ENCODE measurements at regions not wholly inside any gene's neighbourhood (a gene's known extent, or its start where the extent isn't known, plus 50 kb on each side); places are given as distances from the start of the nearest gene placed in this dataset.

DNA sequence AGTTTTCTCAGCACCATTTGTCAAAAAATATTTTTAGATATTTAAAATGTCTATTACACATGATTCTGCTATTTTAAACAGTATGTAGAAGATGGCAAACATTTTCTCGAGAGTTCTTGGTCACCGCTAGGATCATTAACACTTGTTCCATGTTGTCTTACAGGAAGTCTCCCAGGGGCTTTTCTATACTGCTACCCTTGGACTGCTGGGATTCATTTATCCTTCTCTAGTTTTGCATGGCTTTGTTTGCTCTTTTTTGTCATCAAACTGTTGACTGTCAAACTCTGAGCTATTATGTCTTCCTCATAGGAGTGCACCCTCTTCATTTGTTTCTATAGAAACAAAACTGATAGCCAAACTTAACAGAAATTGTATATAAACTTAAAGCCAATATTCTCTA lies 184.9 kb downstream of the CDCA7 start:
- TF ChIP-seq, protein P1, sequence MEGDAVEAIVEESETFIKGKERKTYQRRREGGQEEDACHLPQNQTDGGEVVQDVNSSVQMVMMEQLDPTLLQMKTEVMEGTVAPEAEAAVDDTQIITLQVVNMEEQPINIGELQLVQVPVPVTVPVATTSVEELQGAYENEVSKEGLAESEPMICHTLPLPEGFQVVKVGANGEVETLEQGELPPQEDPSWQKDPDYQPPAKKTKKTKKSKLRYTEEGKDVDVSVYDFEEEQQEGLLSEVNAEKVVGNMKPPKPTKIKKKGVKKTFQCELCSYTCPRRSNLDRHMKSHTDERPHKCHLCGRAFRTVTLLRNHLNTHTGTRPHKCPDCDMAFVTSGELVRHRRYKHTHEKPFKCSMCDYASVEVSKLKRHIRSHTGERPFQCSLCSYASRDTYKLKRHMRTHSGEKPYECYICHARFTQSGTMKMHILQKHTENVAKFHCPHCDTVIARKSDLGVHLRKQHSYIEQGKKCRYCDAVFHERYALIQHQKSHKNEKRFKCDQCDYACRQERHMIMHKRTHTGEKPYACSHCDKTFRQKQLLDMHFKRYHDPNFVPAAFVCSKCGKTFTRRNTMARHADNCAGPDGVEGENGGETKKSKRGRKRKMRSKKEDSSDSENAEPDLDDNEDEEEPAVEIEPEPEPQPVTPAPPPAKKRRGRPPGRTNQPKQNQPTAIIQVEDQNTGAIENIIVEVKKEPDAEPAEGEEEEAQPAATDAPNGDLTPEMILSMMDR (IDR thresholded peaks at IDR 0.05; ENCODE audit: insufficient read depth, low read length, poor library complexity, severe bottlenecking): no peak
- DNase-seq (ENCODE audit: extremely low read depth, insufficient read length): no peak
- H3K27me3 ChIP-seq (replicated peaks; ENCODE audit: control insufficient read depth, insufficient read depth, low read length): peaks cover 1% of the 10 kb centered on the region; the same call in 1 of the 2 replicates
- no peak overlapping the region for H3K4me3 ChIP-seq (replicated peaks; ENCODE audit: low read depth, low read length)
- H3K36me3 ChIP-seq (ENCODE audit: control insufficient read depth, insufficient read depth, low read length): no peaks in the 10 kb centered on the region

DNA sequence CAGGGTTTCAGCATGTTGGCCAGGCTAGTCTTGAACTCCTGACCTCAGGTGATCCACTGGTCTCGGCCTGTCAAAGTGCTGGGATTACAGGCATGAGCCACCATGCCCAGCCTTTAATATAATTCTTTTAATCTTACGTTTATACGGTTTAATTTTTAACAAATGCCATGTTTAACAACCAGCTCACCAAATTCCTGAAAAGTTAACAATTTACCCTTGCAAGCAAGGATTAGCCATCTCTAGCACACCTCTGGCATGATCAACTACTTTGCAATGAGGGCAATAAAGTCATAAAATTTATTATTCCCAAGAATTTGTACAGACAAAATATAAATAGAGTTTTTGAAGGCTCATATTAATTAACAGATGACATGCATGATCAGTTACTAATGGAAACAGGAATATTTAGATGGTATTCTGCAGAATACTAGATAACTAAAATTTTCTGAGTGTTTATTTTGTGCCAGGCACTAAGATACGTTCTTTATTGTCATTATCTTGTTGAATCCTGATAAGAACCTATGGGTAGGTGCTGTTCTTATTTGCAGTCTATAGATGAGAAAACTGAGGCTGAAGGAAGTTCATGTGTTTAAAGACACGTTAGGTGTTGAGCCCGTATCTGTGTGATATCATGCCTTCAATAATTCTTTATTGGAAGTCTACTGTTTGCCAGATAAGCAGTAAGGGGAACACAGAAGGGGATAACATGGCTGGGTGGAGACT lies 190.1 kb downstream of the CDCA7 start:
- no peak overlapping the region for H3K4me3 ChIP-seq (replicated peaks; ENCODE audit: low read depth, low read length)
- TF ChIP-seq, protein P1 (IDR thresholded peaks at IDR 0.05; ENCODE audit: insufficient read depth, low read length, poor library complexity, severe bottlenecking): no peak

DNA sequence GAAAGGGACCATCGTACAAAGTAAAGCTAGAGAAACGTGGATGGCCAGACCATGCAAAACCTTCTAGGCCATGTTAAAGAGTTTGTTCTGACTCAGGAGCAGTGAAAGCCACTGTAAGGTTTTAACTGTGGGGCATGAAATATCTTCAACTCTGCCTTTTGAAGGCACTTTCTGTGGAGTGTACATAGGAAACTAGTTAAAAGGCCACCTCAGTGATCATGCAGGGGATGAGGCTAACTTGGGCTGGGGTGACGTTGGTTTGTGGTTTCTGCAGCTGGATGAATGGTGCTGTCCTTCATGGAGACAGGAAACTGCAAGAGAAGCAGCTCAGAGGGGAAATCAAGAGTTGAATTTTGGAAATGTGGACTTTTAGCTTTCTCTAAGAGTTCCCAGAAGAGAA lies 190.7 kb downstream of the CDCA7 start:
- Histone ChIP-seq H3K27me3 (replicated peaks; ENCODE audit: control insufficient read depth, insufficient read depth, low read length) (no peaks in the 10 kb centered on the region), H3K36me3 (ENCODE audit: control insufficient read depth, insufficient read depth, low read length) (no peaks in the 10 kb centered on the region), H3K4me3 (replicated peaks; ENCODE audit: low read depth, low read length) (no peak overlapping the region)
- TF ChIP-seq, protein P1 (IDR thresholded peaks at IDR 0.05; ENCODE audit: insufficient read depth, low read length, poor library complexity, severe bottlenecking): no peak
- no peak for DNase-seq (ENCODE audit: extremely low read depth, insufficient read length)

More for the DNA sequence above, 190.1 kb downstream of the CDCA7 start:
- no peaks in the 10 kb centered on the region for H3K36me3 ChIP-seq (ENCODE audit: control insufficient read depth, insufficient read depth, low read length)
- H3K27me3 ChIP-seq (replicated peaks; ENCODE audit: control insufficient read depth, insufficient read depth, low read length): no peaks in the 10 kb centered on the region
- DNase-seq (ENCODE audit: extremely low read depth, insufficient read length): no peak

DNA sequence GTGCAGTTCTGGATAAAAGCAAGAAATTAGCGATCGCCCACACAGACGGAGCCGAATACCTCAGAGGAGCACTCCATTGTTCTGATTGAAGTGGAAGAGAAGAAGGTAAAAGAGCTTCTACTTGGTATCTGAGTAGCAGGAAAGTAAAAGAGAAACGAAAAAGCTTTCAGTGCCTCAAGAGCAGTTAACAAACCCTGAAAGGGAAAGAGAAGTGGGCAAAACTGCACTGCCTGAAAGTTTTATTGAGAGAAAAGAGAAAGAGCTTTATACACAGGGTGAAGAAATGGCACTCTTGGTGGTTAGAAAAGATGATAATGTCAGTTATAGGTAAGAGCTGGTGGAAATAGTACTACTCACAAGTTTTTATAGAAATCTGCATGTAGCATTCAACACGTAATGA lies 192.8 kb downstream of the CDCA7 start:
- no peak for DNase-seq (ENCODE audit: extremely low read depth, insufficient read length)
- Histone ChIP-seq H3K27me3 (replicated peaks; ENCODE audit: control insufficient read depth, insufficient read depth, low read length) (no peaks in the 10 kb centered on the region), H3K36me3 (ENCODE audit: control insufficient read depth, insufficient read depth, low read length) (no peaks in the 10 kb centered on the region), H3K4me3 (replicated peaks; ENCODE audit: low read depth, low read length) (no peak overlapping the region)
- TF ChIP-seq, protein P1 (IDR thresholded peaks at IDR 0.05; ENCODE audit: insufficient read depth, low read length, poor library complexity, severe bottlenecking): no peak

DNA sequence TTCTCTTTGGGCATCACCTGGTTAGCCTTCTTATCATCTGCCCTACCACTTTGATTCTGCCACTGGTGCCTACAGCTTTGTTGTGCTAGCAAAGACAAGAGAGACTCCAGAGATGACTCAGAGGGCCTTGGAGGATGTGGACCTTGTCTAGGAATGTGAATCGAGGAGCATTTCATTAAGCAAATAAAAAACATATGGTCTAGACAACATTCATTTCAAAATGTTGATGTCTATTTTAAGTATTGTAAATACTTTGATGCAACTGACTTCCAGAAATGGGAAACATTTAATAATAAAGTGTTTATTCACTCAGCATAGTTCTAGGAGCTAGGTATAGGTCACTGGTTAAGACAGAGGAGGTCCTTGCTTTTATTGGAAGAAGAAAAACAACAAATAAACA lies 195.5 kb downstream of the CDCA7 start:
- TF ChIP-seq, protein P1 (IDR thresholded peaks at IDR 0.05; ENCODE audit: insufficient read depth, low read length, poor library complexity, severe bottlenecking): no peak
- no peaks in the 10 kb centered on the region for H3K27me3 ChIP-seq (replicated peaks; ENCODE audit: control insufficient read depth, insufficient read depth, low read length)
- no peak overlapping the region for H3K4me3 ChIP-seq (replicated peaks; ENCODE audit: low read depth, low read length)
- H3K36me3 ChIP-seq (ENCODE audit: control insufficient read depth, insufficient read depth, low read length): no peaks in the 10 kb centered on the region
- DNase-seq (ENCODE audit: extremely low read depth, insufficient read length): no peak

Measured in GM06990 (cell line).